ENCODE measurements at regions not wholly inside any gene's neighbourhood (a gene's known extent, or its start where the extent isn't known, plus 50 kb on each side); places are given as distances from the start of the nearest gene placed in this dataset.

DNA sequence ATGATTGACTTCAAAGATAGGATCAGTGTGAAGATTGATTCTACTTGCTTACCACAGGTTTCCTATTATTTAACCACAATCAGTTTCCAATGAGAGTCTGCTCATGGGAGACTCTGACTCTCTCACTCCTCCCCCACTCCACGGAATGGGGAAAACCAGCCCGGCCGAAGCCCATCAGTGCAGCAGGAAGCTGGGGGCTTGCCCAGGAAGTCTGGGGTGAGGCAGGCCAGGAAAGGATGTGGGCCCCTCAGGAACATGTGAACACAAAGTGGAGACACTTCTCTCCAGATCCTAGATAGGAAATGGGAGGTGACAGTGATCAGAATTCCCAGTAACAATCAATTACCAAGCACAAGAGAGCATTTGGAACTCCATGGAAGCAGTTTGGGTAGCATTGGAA, 144.2 kb downstream of the TTLL2 start:
- WGBS, 2 donors (ENCODE audit: low coverage in 1 of 2): 90% methylated on average over 3 of the region's 3 CpGs; no CpG with 5 or more reads in 1 of the 2 donors
- ATAC-seq: no peak

DNA sequence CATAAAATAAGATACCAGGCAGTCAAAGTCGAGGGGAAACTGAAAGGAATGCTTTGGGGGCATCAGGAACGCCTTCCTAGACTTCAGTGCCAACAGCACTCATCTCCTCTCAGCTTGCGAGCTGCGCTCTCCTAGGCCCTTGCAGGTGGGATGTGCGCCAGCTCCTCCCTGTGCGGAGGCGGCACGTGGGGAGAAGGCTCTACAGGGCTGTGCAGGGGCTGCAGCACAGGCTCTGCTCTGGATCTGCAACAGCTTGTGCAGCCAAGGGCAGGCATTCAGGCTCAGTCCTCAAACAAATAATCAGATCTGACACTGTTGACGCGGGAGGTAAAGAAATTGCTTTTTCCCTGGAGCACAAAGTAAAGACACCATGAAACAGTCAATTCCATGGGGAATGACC, 144.8 kb downstream of the TTLL2 start:
- no peak overlapping the region for H3K27ac ChIP-seq
- H3K4me1 ChIP-seq: peaks cover 0 to 17% (median 0%) of the 10 kb centered on the region in 3 donors
- 38 to 52% methylated on average over 5 to 7 of the region's 10 CpGs for WGBS, 2 donors (ENCODE audit: low coverage in 1 of 2)
- TF ChIP-seq, protein P1, sequence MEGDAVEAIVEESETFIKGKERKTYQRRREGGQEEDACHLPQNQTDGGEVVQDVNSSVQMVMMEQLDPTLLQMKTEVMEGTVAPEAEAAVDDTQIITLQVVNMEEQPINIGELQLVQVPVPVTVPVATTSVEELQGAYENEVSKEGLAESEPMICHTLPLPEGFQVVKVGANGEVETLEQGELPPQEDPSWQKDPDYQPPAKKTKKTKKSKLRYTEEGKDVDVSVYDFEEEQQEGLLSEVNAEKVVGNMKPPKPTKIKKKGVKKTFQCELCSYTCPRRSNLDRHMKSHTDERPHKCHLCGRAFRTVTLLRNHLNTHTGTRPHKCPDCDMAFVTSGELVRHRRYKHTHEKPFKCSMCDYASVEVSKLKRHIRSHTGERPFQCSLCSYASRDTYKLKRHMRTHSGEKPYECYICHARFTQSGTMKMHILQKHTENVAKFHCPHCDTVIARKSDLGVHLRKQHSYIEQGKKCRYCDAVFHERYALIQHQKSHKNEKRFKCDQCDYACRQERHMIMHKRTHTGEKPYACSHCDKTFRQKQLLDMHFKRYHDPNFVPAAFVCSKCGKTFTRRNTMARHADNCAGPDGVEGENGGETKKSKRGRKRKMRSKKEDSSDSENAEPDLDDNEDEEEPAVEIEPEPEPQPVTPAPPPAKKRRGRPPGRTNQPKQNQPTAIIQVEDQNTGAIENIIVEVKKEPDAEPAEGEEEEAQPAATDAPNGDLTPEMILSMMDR (IDR thresholded peaks at IDR 0.05): no peak
- TF ChIP-seq EP300 (IDR thresholded peaks at IDR 0.05): no peak
- no peak for TF ChIP-seq POLR2AphosphoS5 (IDR thresholded peaks at IDR 0.05)
- no peak for TF ChIP-seq POLR2A (IDR thresholded peaks at IDR 0.05)
- no peak overlapping the region for H3K4me3 ChIP-seq
- H3K36me3 ChIP-seq: no peaks in the 10 kb centered on the region
- no peaks in the 10 kb centered on the region for H3K9me3 ChIP-seq
- H3K27me3 ChIP-seq: no peaks in the 10 kb centered on the region
- ATAC-seq: no peak

More for the DNA sequence above, 144.2 kb downstream of the TTLL2 start:
- Histone ChIP-seq H3K9me3 (no peaks in the 10 kb centered on the region), H3K27me3 (no peaks in the 10 kb centered on the region), H3K27ac (no peak overlapping the region), H3K36me3 (no peaks in the 10 kb centered on the region), H3K4me3 (no peak overlapping the region), H3K4me1 (peaks cover 0 to 17% (median 0%) of the 10 kb centered on the region in 3 donors)
- TF ChIP-seq, protein P1 (IDR thresholded peaks at IDR 0.05): no peak
- TF ChIP-seq POLR2A (IDR thresholded peaks at IDR 0.05) (no peak), EP300 (IDR thresholded peaks at IDR 0.05) (no peak), POLR2AphosphoS5 (IDR thresholded peaks at IDR 0.05) (no peak)

DNA sequence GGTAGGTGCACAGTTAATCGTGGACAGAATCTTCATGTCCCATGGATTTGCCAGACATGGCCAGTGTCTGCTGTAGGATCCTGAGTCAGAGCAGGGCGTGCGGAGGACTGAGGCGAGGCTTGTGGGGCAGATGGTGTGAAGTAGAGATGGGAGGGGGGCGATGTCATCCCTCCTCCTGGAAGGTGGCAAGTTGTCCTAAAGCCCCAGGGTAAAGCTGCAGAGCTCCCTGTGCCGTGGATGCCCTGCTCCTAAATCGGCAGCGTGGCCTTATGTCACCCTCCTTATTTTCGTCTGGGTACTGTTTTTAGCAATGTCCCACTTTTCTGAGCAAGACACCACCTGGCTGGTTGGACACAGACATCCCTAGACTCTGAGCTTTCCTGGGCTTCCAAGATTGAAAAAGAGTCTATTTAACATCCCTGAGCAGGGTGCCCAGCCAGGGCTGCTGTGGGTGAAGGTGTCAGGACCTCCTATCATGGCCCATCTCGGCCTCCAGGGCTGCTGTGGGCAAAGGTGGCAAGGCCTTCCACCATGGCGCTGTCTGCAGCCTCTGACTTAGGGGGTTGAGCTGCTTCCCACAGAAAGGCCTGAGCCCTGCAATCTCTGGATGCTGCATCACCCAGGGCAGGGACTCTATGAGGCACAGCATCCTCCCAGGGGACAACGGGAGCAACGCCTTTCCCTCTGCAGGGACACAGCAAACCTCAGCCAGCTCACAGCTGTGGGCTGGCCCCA, 145.4 kb downstream of the TTLL2 start:
- Histone ChIP-seq H3K27me3 (no peaks in the 10 kb centered on the region), H3K36me3 (no peaks in the 10 kb centered on the region), H3K4me1 (peaks cover 0 to 17% (median 0%) of the 10 kb centered on the region in 3 donors), H3K4me3 (no peak overlapping the region), H3K27ac (no peak overlapping the region), H3K9me3 (no peaks in the 10 kb centered on the region)
- WGBS, 2 donors (ENCODE audit: low coverage in 1 of 2): 85% methylated on average over 7 of the region's 13 CpGs; no CpG with 5 or more reads in 1 of the 2 donors
- no peak for ATAC-seq
- TF ChIP-seq POLR2A (IDR thresholded peaks at IDR 0.05): no peak

DNA sequence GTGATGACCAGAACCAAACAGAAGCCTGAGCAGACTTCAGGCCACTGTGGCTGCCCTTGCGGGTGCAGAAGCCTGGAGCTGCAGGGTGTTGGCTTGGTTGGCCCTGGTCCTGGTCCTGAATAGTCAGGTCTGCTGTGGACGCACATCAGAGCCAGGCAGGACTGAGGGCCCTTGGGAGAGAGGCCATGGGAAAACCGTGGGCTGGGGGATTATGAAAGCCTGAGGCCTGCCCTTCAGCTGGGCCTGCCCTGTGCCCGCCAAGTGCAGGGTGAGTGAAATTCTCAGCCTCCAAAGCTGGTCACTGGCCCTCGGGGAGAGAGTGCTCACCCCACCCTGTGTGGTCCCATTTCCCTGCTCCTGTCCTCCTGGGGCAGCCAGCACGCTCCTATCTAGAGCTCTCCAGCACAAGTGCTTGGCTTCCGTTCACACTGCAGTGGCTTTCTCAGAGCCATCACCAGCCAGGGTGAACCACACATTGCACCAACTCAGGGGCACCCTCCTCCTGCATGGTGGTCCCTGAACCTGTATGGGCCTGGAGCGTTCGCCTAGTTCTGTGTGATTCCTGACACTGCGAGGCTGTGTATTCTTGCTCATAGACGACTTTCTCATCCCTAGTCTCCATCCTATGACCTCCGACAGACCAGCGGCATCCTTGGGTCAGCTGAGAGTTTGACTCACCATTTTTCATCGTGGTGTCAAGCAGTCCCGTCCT, 146.1 kb downstream of the TTLL2 start:
- H3K4me3 ChIP-seq: no peak overlapping the region
- TF ChIP-seq EP300 (IDR thresholded peaks at IDR 0.05) (no peak), POLR2AphosphoS5 (IDR thresholded peaks at IDR 0.05) (no peak), POLR2A (IDR thresholded peaks at IDR 0.05) (no peak)
- TF ChIP-seq, protein P1 (IDR thresholded peaks at IDR 0.05): no peak
- no peaks in the 10 kb centered on the region for H3K36me3 ChIP-seq
- H3K4me1 ChIP-seq: peaks cover 0 to 17% (median 0%) of the 10 kb centered on the region in 3 donors
- H3K27me3 ChIP-seq: no peaks in the 10 kb centered on the region
- no peaks in the 10 kb centered on the region for H3K9me3 ChIP-seq
- no peak for ATAC-seq
- no peak overlapping the region for H3K27ac ChIP-seq
- 80 to 91% methylated on average over 1 to 6 of the region's 15 CpGs for WGBS, 2 donors (ENCODE audit: low coverage in 1 of 2)

DNA sequence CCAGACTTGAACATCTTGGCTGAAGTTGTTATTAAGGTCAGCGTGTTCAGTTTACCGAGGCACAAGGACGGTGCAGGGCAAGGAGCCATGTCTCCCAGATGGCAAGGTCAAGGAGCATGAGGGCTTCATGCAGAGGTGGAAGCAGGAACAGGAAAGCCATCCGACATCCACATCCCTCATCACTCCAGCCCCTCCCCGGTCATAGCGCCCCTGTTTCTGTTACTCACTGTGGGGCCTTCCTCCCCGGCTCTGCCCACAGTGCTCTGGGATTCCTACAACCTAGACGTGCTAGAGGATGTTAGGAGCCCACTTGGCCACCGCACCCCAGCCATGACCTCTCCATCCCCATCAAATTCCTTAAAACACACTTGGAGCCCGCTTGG, 146.7 kb downstream of the TTLL2 start:
- Histone ChIP-seq H3K36me3 (no peaks in the 10 kb centered on the region), H3K9me3 (no peaks in the 10 kb centered on the region), H3K4me1 (peaks cover 0 to 17% (median 0%) of the 10 kb centered on the region in 3 donors), H3K4me3 (no peak overlapping the region), H3K27ac (no peak overlapping the region), H3K27me3 (no peaks in the 10 kb centered on the region)
- ATAC-seq: no peak
- TF ChIP-seq POLR2A (IDR thresholded peaks at IDR 0.05) (no peak), EP300 (IDR thresholded peaks at IDR 0.05) (no peak), POLR2AphosphoS5 (IDR thresholded peaks at IDR 0.05) (no peak)
- TF ChIP-seq, protein P1 (IDR thresholded peaks at IDR 0.05): no peak
- WGBS, 2 donors (ENCODE audit: low coverage in 1 of 2): 90% methylated on average over 9 of the region's 10 CpGs; no CpG with 5 or more reads in 1 of the 2 donors
